ENCODE measurements at regions not wholly inside any gene's neighbourhood (a gene's known extent, or its start where the extent isn't known, plus 50 kb on each side); places are given as distances from the start of the nearest gene placed in this dataset.

DNA sequence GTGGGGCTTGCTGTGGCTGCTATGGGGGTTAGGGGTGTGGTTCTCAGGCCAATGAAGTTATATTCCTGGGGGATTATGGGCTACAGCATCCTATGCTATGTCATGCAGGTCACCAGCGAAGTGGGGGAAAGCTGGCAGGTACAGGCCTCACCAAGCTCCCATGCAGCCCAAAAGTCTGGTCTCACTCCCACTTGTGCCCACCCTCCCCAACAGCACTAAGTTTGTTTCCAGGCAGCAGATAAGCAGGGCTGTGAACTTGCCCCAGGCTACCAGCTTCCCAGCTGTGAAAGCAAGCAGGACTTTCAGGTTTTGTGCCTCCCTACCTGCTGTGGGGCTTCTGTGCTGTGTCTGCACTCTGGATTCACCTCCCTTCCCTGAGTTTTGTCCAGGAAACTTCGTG, 469.7 kb downstream of the CPS1 start:
- TF ChIP-seq POLR2A (IDR thresholded peaks at IDR 0.05; ENCODE audit: low read length): no peak
- TF ChIP-seq GATA1 (IDR thresholded peaks at IDR 0.05; ENCODE audit: low read depth, low read length): no peak
- no peak for DNase-seq

DNA sequence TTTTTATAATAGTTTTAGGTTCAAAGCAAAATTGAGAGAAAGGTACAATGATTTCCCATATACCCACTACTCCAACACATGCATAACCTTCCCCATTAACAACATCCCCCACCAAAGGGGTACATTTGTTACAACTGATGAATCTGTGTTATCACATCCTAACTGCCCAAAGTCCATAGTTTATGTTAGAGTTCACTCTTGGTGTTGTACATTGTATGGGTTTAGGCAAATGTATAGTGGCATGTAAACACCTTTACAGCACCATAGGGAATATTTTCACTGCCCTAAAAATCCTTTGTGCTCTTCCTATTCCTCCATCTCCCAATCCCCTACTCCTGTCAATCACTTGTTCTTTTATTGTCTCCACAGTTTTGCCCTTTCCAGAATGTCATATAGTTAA, 471.6 kb downstream of the CPS1 start:
- no peak for TF ChIP-seq POLR2A (IDR thresholded peaks at IDR 0.05; ENCODE audit: low read length)
- TF ChIP-seq GATA1 (IDR thresholded peaks at IDR 0.05; ENCODE audit: low read depth, low read length): no peak
- DNase-seq: no peak

DNA sequence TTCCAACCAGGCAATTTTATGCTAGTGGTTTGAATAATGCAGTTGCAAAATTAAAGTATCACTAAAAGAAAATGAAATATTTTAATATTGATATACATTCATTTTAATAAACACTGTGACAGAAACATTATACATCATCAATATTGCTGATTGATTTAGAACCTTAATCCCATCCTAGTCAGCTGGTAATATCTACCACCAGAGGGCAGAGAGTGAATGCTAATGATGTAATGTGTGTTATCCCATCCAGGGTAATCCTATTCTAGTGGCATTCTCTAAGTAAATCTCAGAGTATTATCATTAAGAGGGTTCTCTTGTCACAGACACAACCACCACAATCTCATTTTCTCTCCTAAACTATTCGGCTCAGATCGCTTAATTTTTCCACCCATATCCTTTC, 477.4 kb downstream of the CPS1 start:
- DNase-seq: no peak
- TF ChIP-seq POLR2A (IDR thresholded peaks at IDR 0.05; ENCODE audit: low read length) (no peak), GATA1 (IDR thresholded peaks at IDR 0.05; ENCODE audit: low read depth, low read length) (no peak)

DNA sequence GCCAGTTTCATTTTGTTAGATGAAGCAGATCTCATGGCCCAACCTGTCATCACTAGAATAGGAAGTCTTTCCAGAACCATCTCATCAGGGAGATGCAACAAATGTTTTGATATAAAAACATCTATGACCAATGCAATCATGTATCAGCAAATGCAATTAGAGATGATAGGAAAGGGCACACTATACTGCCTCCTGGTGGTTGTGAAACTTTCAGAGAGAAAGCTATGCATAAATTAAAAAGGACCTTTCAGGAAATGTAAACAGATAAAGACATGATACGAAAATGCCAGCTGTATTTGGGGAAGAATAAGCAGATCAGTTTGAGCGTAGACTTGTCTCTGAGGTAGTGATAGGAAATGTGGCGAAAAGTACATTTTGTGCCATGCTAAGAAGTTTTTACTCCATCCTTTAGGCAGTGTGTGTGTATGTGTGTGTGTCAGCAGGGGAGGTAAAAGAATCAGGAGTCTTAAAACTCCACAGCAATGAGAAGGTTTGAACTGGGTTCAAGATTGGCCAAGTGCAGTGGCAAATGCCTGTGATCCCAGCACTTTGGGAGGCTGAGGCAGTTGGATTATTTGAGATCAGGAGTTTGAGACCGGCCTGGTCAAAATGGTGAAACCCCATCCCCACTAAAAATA, 479.3 kb downstream of the CPS1 start:
- no peak for TF ChIP-seq POLR2A (IDR thresholded peaks at IDR 0.05; ENCODE audit: low read length)
- TF ChIP-seq GATA1 (IDR thresholded peaks at IDR 0.05; ENCODE audit: low read depth, low read length): no peak
- DNase-seq: peak; percentile 2 to 27

DNA sequence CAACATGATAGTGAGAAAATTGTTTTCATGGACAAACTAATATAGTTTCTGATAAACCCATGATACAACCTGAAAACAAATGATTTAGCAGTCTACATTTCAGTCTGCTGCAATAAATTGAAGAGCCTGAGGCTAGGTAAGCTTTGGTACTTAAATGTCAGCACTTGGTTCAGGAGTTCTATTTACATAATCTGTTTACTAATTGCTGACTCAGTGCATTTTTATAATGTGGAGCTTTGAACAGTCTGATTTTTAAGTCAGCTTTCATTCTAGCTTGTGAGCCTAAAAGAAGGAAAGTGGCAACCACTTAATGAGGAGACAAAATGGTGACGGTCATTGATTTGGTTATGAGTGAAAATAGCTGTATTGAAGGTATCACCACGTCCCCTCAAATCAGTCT, 488.6 kb downstream of the CPS1 start:
- TF ChIP-seq POLR2A (IDR thresholded peaks at IDR 0.05; ENCODE audit: low read length): no peak
- no peak for TF ChIP-seq GATA1 (IDR thresholded peaks at IDR 0.05; ENCODE audit: low read depth, low read length)
- no peak for DNase-seq

DNA sequence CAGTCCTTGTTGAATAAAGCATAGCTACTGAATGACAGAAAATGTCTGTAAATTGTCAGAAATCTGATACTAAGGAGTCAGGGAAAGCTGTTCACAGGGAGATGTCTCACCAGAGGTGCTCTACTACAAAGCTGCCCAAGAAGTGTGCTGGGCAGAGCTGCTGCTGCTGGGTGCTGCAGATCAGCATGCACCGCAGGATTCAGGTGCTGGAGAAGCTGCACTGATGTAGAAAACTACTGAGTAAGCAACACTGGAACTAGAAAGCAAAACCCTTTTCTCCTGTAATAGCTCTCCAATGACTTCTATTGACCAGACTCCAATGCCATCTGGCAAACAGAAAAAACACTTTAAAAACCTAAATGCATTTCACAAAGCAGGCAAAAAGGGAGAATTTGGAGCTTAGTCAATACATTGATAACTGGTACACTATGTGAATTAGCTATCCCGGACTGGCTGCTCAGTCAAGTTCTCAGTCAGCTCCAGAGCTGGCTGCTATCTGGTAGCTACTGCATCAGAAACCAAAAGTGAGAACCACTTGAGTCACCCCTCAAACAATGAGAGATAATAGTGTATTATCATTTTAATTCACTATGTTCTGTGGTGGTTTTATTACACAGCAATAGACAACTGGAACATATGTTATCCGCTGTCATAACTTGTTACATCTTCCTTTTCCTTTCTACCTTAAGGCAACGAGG, 493.1 kb downstream of the CPS1 start:
- no peak for DNase-seq
- TF ChIP-seq GATA1 (IDR thresholded peaks at IDR 0.05; ENCODE audit: low read depth, low read length) (no peak), POLR2A (IDR thresholded peaks at IDR 0.05; ENCODE audit: low read length) (no peak)

DNA sequence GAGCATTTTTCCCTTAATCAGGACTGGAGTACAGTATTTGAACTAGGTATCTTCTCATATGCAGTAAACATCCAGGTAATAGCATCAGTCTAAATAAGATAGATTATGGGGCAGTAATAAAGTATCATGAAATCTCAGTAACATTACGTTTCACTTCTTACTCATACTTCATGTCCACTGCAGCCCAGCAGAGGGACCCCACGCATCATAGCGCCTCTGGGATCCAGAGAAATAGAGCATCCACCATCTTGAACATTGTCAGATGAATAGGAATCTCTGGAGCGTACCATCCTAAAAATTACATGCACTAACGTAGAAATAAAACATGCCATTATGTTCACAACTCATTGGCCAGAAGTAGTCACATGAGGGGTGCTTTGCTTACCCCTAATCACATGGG, 499.0 kb downstream of the CPS1 start:
- no peak for TF ChIP-seq GATA1 (IDR thresholded peaks at IDR 0.05; ENCODE audit: low read depth, low read length)
- no peak for TF ChIP-seq POLR2A (IDR thresholded peaks at IDR 0.05; ENCODE audit: low read length)

DNA sequence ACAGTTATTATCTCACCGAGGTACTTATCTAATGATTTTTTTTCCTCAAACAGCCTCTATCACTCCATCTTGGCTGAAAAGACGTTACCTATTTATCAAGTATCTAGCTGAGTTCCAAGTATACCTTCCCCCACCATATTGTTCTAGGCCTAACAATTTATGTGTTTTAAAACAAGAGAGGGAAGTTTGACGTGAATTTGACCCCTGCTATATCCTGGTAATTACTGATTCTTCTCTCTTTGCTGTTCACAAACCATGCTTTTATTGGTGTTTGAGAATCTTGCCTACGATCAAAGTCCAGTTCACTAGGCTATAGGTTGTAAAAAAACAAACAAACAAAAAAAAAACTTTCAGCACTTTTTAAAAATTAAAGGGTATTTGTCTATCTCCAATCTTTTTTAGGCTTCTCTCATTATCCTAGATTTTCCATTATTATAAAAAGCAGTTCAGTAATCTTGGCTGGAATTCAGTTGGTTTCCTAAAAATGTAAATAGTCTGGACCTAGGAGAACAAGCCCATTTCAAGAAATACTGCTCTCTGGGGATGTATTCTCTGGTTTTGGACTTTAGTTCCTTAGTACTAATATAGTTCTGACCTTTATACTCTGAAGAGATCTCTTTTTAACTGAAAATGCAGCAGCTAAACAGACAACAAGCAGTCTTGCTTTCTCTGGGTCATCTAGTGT, 505.4 kb downstream of the CPS1 start:
- TF ChIP-seq POLR2A (IDR thresholded peaks at IDR 0.05; ENCODE audit: low read length): no peak
- TF ChIP-seq GATA1 (IDR thresholded peaks at IDR 0.05; ENCODE audit: low read depth, low read length): no peak
- no peak for DNase-seq

More for the DNA sequence above, 499.0 kb downstream of the CPS1 start:
- no peak for DNase-seq

DNA sequence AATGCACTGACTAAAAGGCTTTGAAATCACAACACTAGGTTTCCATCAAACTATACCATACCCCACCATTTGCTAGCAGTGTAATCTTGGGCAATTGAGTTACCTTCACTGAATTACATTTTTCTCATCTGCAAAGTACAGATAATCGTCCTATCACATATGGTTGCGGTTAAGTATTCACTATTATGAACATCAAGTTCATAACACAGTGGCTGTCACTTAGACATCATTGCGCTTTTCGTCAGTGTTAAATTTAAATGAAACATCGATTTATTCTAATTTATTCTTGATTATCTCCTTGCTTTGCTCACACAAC, 505.9 kb downstream of the CPS1 start:
- TF ChIP-seq GATA1 (IDR thresholded peaks at IDR 0.05; ENCODE audit: low read depth, low read length): no peak
- TF ChIP-seq POLR2A (IDR thresholded peaks at IDR 0.05; ENCODE audit: low read length): no peak
- DNase-seq: no peak

DNA sequence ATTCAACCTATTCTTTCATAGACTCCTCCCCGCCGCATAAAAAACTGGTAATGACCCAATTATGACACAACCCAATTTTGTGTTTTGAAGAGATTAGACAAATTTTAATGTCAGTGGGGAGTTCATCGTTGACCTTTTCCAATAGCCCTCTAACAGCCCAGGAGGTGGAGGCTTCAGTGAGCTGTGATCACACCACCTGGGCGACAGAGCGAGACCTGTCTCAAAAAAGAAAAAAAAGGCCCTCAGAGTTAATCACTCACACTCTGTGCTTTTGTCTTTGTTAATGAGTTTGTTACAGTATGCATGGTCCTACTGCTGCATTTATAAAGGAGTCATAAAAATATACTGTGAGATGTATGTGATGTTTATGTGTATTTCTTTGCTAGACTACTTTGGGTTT, 510.6 kb downstream of the CPS1 start:
- no peak for DNase-seq
- TF ChIP-seq GATA1 (IDR thresholded peaks at IDR 0.05; ENCODE audit: low read depth, low read length) (no peak), POLR2A (IDR thresholded peaks at IDR 0.05; ENCODE audit: low read length) (no peak)

DNA sequence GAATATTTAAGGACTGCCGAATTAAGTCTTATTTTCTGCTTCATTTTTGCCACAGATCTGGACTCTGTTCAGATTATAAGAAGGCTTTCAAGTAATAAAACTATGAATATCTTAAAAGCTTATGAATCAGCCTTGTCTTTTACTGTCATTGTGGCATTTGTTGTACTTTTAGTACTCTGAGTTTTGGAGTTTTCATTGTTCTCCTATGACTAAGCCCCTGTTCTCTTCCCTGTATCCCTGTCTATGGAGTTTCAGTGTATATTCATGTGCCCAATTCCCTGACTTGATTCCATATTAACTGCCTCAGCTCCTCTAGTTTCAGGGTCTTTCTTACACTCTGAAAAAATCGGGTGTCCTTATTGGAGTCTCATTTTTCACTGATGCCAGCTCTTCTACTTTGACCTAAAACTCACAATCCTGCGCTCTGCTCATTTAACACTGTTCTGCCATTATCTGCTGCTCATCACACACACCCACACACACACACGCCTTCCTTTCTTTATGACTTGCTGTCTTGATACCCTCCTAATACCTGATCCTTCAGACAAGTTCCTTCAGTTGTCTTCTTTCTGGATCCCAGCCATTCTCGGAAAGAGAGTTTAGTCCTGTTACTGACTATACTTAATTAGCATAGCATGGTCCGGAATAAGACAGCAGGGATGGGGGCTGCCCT, 511.8 kb downstream of the CPS1 start:
- DNase-seq: no peak
- no peak for TF ChIP-seq POLR2A (IDR thresholded peaks at IDR 0.05; ENCODE audit: low read length)
- no peak for TF ChIP-seq GATA1 (IDR thresholded peaks at IDR 0.05; ENCODE audit: low read depth, low read length)

DNA sequence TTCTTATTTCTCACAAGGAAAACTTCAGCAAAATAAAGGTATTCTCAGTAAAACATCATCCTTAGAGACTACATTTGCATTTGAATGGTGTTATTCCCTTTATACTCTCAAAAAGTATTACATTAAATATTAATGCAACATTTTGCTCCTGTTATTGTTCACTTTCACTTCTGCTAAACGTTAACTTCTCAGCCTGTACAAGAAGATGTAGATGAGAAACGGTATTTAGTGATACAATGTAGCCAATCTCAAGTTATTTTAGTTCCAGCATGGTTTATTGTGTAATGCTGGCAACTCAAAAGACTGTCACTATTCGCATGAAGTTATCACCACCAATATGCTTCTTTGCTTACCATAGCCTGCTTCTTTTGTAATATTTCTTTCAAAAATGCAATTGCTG, 514.1 kb downstream of the CPS1 start:
- TF ChIP-seq GATA1 (IDR thresholded peaks at IDR 0.05; ENCODE audit: low read depth, low read length) (no peak), POLR2A (IDR thresholded peaks at IDR 0.05; ENCODE audit: low read length) (no peak)
- no peak for DNase-seq

DNA sequence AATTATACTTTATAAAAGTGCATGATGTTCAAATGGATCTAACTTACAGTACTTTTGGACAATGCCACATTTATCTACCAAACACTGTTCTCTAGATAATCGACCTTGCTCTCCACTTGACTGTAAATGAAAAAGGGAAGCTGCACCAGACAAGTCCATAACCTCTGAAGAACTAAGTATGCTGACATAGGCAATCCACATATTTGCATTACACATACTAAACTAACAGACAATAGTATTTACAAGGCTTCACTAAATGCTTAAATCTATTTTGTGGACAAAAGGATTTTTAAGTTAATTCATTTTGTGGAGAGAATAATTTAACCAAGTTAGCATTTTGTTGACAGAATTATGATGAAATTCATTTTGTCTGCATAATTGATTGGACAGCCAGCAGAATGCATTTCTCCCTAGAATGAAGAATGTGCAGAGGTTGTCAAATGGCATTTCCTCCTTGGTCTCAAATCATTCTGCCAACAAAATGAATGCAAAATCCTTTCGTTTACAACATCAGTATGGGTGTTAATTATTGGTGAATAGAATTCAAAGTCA, 520.9 kb downstream of the CPS1 start:
- no peak for DNase-seq
- TF ChIP-seq POLR2A (IDR thresholded peaks at IDR 0.05; ENCODE audit: low read length): no peak
- TF ChIP-seq GATA1 (IDR thresholded peaks at IDR 0.05; ENCODE audit: low read depth, low read length): no peak

DNA sequence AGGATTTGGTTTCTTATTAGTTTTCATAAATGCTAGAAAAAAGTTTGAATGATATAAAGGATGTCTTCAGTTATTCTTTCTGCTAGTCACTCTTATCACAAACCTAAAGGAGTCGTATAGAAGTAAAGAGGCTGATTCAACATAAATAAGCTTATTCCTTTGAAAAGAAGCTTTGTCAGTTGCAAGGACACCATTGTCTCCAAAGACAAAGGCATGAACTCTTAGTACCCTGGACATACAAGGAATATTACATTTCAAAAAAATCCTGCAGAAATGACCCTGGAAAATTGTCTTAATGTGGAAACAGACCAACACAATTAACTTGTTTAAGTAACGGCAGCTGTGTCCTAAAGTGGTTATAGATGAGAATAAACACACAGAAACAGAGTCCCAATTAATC, 528.0 kb downstream of the CPS1 start:
- TF ChIP-seq GATA1 (IDR thresholded peaks at IDR 0.05; ENCODE audit: low read depth, low read length) (no peak), POLR2A (IDR thresholded peaks at IDR 0.05; ENCODE audit: low read length) (no peak)
- DNase-seq: no peak
